Activated naive CD8-positive, alpha-beta T cell treated with anti-CD3 and anti-CD28 coated beads, Interleukin-2, amount 50 U/mL, for 24 hours (primary cell): ENCODE measurements at regions not wholly inside any gene's neighbourhood (a gene's known extent, or its start where the extent isn't known, plus 50 kb on each side); places are given as distances from the start of the nearest gene placed in this dataset.

Experiments used
- ATAC-seq: fragments of 150-1000 bp; cut with Tn5 transposase; one replicate; pipeline ENCODE4 v1.10.0; 2021
- DNase-seq: peaks from one replicate; pipeline ENCODE4 v3.0.0; 2021
- H3K27ac Mint-ChIP-seq: one replicate; pipeline ENCODE4 v1.8.0; 2021; ENCODE audit warnings: mild to moderate bottlenecking, mixed read lengths
- H3K27me3 Mint-ChIP-seq: one replicate; pipeline ENCODE4 v1.8.0; 2021; ENCODE audit warnings: mixed read lengths
- H3K36me3 Mint-ChIP-seq: one replicate; pipeline ENCODE4 v1.8.0; 2021; ENCODE audit warnings: low read depth, mixed read lengths
- H3K4me1 Mint-ChIP-seq: one replicate; pipeline ENCODE4 v1.8.0; 2021; ENCODE audit warnings: mixed read lengths
- H3K4me3 Mint-ChIP-seq: one replicate; pipeline ENCODE4 v1.8.0; 2021; ENCODE audit warnings: mild to moderate bottlenecking, moderate library complexity, mixed read lengths
- H3K9me3 Mint-ChIP-seq: one replicate; pipeline ENCODE4 v1.8.0; 2021; ENCODE audit warnings: mixed read lengths

- H3K4me1 Mint-ChIP-seq = no peaks in the 10 kb centered on the region
- peaks cover 7% of the 10 kb centered on the region for H3K27me3 Mint-ChIP-seq
- no peak overlapping the region for H3K4me3 Mint-ChIP-seq
- H3K9me3 Mint-ChIP-seq = peaks cover 6% of the 10 kb centered on the region
- no peak overlapping the region for H3K27ac Mint-ChIP-seq
- no peak for DNase-seq
- no peaks in the 10 kb centered on the region for H3K36me3 Mint-ChIP-seq
- no peak for ATAC-seq
These were observed 176.0 kb upstream of the FOXQ1 start for GRCh38 chr6:1135726-1136414.

GRCh38 chr6:1131285-1132079, 180.4 kb upstream of the FOXQ1 start:
- ATAC-seq (no peak), DNase-seq (no peak)
- H3K27ac Mint-ChIP-seq = no peak overlapping the region
- H3K27me3 Mint-ChIP-seq = peaks cover 5% of the 10 kb centered on the region
- no peaks in the 10 kb centered on the region for H3K4me1 Mint-ChIP-seq
- H3K4me3 Mint-ChIP-seq = no peak overlapping the region
- H3K36me3 Mint-ChIP-seq = no peaks in the 10 kb centered on the region
- H3K9me3 Mint-ChIP-seq = no peaks in the 10 kb centered on the region

GRCh38 chr6:1130709-1131108, 181.2 kb upstream of the FOXQ1 start:
- H3K36me3 Mint-ChIP-seq = no peaks in the 10 kb centered on the region
- no peaks in the 10 kb centered on the region for H3K4me1 Mint-ChIP-seq
- no peak overlapping the region for H3K27ac Mint-ChIP-seq
- ATAC-seq = no peak
- no peak overlapping the region for H3K4me3 Mint-ChIP-seq
- H3K9me3 Mint-ChIP-seq = no peaks in the 10 kb centered on the region
- H3K27me3 Mint-ChIP-seq = peaks cover 4% of the 10 kb centered on the region
- DNase-seq = no peak

GRCh38 chr6:1129131-1129530, 182.8 kb upstream of the FOXQ1 start:
- ATAC-seq = no peak
- Mint-ChIP-seq H3K4me1 (no peaks in the 10 kb centered on the region), H3K9me3 (no peaks in the 10 kb centered on the region), H3K36me3 (no peaks in the 10 kb centered on the region), H3K4me3 (no peak overlapping the region), H3K27me3 (peaks cover 4% of the 10 kb centered on the region), H3K27ac (no peak overlapping the region)
- no peak for DNase-seq

- H3K4me1 Mint-ChIP-seq = no peaks in the 10 kb centered on the region
- no peaks in the 10 kb centered on the region for H3K9me3 Mint-ChIP-seq
- no peak overlapping the region for H3K27ac Mint-ChIP-seq
- no peak for ATAC-seq
- no peak for DNase-seq
- H3K36me3 Mint-ChIP-seq = no peaks in the 10 kb centered on the region
- peaks cover 2% of the 10 kb centered on the region for H3K27me3 Mint-ChIP-seq
- no peak overlapping the region for H3K4me3 Mint-ChIP-seq
These were observed 184.2 kb upstream of the FOXQ1 start for GRCh38 chr6:1127597-1128288.

- DNase-seq (no peak), ATAC-seq (no peak)
- Mint-ChIP-seq H3K9me3 (no peaks in the 10 kb centered on the region), H3K4me3 (no peak overlapping the region), H3K27me3 (peaks cover 2% of the 10 kb centered on the region), H3K4me1 (no peaks in the 10 kb centered on the region), H3K27ac (no peak overlapping the region), H3K36me3 (no peaks in the 10 kb centered on the region)
These were observed 184.8 kb upstream of the FOXQ1 start for GRCh38 chr6:1127129-1127528.

- ATAC-seq (no peak), DNase-seq (no peak)
- no peaks in the 10 kb centered on the region for H3K9me3 Mint-ChIP-seq
- no peak overlapping the region for H3K4me3 Mint-ChIP-seq
- no peaks in the 10 kb centered on the region for H3K4me1 Mint-ChIP-seq
- peaks cover 2% of the 10 kb centered on the region for H3K27me3 Mint-ChIP-seq
- no peaks in the 10 kb centered on the region for H3K36me3 Mint-ChIP-seq
- H3K27ac Mint-ChIP-seq = no peak overlapping the region
These were observed 185.9 kb upstream of the FOXQ1 start for GRCh38 chr6:1126036-1126435.

GRCh38 chr6:1125297-1125696, 186.6 kb upstream of the FOXQ1 start:
- no peak for ATAC-seq
- no peaks in the 10 kb centered on the region for H3K4me1 Mint-ChIP-seq
- no peaks in the 10 kb centered on the region for H3K9me3 Mint-ChIP-seq
- DNase-seq = no peak
- no peak overlapping the region for H3K4me3 Mint-ChIP-seq
- H3K36me3 Mint-ChIP-seq = no peaks in the 10 kb centered on the region
- H3K27ac Mint-ChIP-seq = no peak overlapping the region
- peaks cover 2% of the 10 kb centered on the region for H3K27me3 Mint-ChIP-seq

- Mint-ChIP-seq H3K9me3 (no peaks in the 10 kb centered on the region), H3K4me1 (no peaks in the 10 kb centered on the region), H3K36me3 (no peaks in the 10 kb centered on the region), H3K4me3 (no peak overlapping the region), H3K27ac (no peak overlapping the region), H3K27me3 (peaks cover 2% of the 10 kb centered on the region)
- ATAC-seq (no peak), DNase-seq (no peak)
These were observed 187.0 kb upstream of the FOXQ1 start for GRCh38 chr6:1124885-1125284.

- Mint-ChIP-seq H3K27ac (no peak overlapping the region), H3K27me3 (peaks cover 4% of the 10 kb centered on the region), H3K4me1 (no peaks in the 10 kb centered on the region), H3K36me3 (no peaks in the 10 kb centered on the region), H3K4me3 (no peak overlapping the region), H3K9me3 (no peaks in the 10 kb centered on the region)
- DNase-seq (no peak), ATAC-seq (no peak)
These were observed 188.2 kb upstream of the FOXQ1 start for GRCh38 chr6:1123386-1124375.

- Mint-ChIP-seq H3K36me3 (no peaks in the 10 kb centered on the region), H3K4me1 (no peaks in the 10 kb centered on the region), H3K27ac (no peak overlapping the region), H3K4me3 (no peak overlapping the region), H3K27me3 (peaks cover 7% of the 10 kb centered on the region), H3K9me3 (no peaks in the 10 kb centered on the region)
- no peak for DNase-seq
- no peak for ATAC-seq
These were observed 189.8 kb upstream of the FOXQ1 start for GRCh38 chr6:1122083-1122482.

GRCh38 chr6:1118287-1118647, 193.6 kb upstream of the FOXQ1 start:
- no peaks in the 10 kb centered on the region for H3K9me3 Mint-ChIP-seq
- no peak for ATAC-seq
- H3K27me3 Mint-ChIP-seq = peaks cover 8% of the 10 kb centered on the region
- no peaks in the 10 kb centered on the region for H3K4me1 Mint-ChIP-seq
- H3K4me3 Mint-ChIP-seq = no peak overlapping the region
- no peaks in the 10 kb centered on the region for H3K36me3 Mint-ChIP-seq
- no peak for DNase-seq
- no peak overlapping the region for H3K27ac Mint-ChIP-seq

GRCh38 chr6:1117530-1118286, 194.2 kb upstream of the FOXQ1 start:
- Mint-ChIP-seq H3K27ac (no peak overlapping the region), H3K36me3 (no peaks in the 10 kb centered on the region), H3K27me3 (peaks cover 13% of the 10 kb centered on the region), H3K4me3 (no peak overlapping the region), H3K4me1 (no peaks in the 10 kb centered on the region), H3K9me3 (no peaks in the 10 kb centered on the region)
- DNase-seq (no peak), ATAC-seq (no peak)

GRCh38 chr6:1116149-1116548, 195.7 kb upstream of the FOXQ1 start:
- H3K36me3 Mint-ChIP-seq = no peaks in the 10 kb centered on the region
- H3K27ac Mint-ChIP-seq = no peak overlapping the region
- H3K4me1 Mint-ChIP-seq = no peaks in the 10 kb centered on the region
- peaks cover 17% of the 10 kb centered on the region for H3K27me3 Mint-ChIP-seq
- ATAC-seq = no peak
- DNase-seq = no peak
- H3K9me3 Mint-ChIP-seq = no peaks in the 10 kb centered on the region
- H3K4me3 Mint-ChIP-seq = no peak overlapping the region
